CD14-positive monocyte (primary cell): ENCODE measurements at regions not wholly inside any gene's neighbourhood (a gene's known extent, or its start where the extent isn't known, plus 50 kb on each side); places are given as distances from the start of the nearest gene placed in this dataset.

Experiments used
- DNase-seq, 3 donors: peaks; one replicate each; pipeline ENCODE4 v3.0.0-alpha.2; 2011 to 2022
- H2AFZ ChIP-seq: 2 replicates; pipeline ENCODE4 v1.6.0; 2012; ENCODE audit warnings: mild to moderate bottlenecking, low read depth, low read length, inconsistent platforms; ENCODE audit not compliant: insufficient read depth, poor library complexity, severe bottlenecking
- H3K27ac ChIP-seq, 2 donors: 1 replicate in 1 of 2; 2 replicates in 1 of 2; pipeline ENCODE4 v1.5.1; 2012 to 2013; ENCODE audit warnings: low read length in 2 of 2, control low read depth in 1 of 2, inconsistent platforms in 1 of 2, low read depth in 1 of 2, mild to moderate bottlenecking in 1 of 2
- H3K27me3 ChIP-seq, 2 donors: one replicate each; pipeline versions ENCODE4 v1.6.0 to v1.6.1; 2011 to 2013; ENCODE audit warnings: low read length in 2 of 2; ENCODE audit not compliant: control insufficient read depth in 2 of 2, insufficient read depth in 2 of 2
- H3K36me3 ChIP-seq, 2 donors: replicated peaks in 1 of 2; 1 replicate in 1 of 2; 2 replicates in 1 of 2; pipeline versions ENCODE4 v1.5.1 to v1.6.1; 2012 to 2013; ENCODE audit warnings: low read length in 2 of 2, control low read depth in 1 of 2, inconsistent platforms in 1 of 2, mild to moderate bottlenecking in 1 of 2; ENCODE audit not compliant: insufficient read depth in 2 of 2, control insufficient read depth in 1 of 2
- H3K4me1 ChIP-seq, 2 donors: 1 replicate in 1 of 2; 2 replicates in 1 of 2; pipeline versions ENCODE4 v1.5.1 to v1.6.1; 2012 to 2013; ENCODE audit warnings: low read length in 2 of 2, control low read depth in 1 of 2, inconsistent platforms in 1 of 2, mild to moderate bottlenecking in 1 of 2, moderate library complexity in 1 of 2; ENCODE audit not compliant: insufficient read depth in 2 of 2, control insufficient read depth in 1 of 2
- H3K4me2 ChIP-seq: replicated peaks from 2 replicates; pipeline ENCODE3; 2012; ENCODE audit warnings: low read length, moderate library complexity, mild to moderate bottlenecking; ENCODE audit not compliant: poor library complexity, severe bottlenecking; ENCODE audit errors: extremely low read depth
- H3K4me3 ChIP-seq, 3 experiments: fragments of 200-600 bp in 1 of 3; sonication (generic) in 1 of 3; replicated peaks in 1 of 3; 1 replicate in 2 of 3; 2 replicates in 1 of 3; pipeline ENCODE4 v1.5.1; 2011 to 2013; ENCODE audit warnings: low read length in 3 of 3, mild to moderate bottlenecking in 3 of 3, control low read depth in 2 of 3, low read depth in 2 of 3, inconsistent platforms in 1 of 3, moderate library complexity in 1 of 3
- H3K79me2 ChIP-seq: 2 replicates; pipeline ENCODE4 v1.6.0; 2012; ENCODE audit warnings: mild to moderate bottlenecking, control low read depth, inconsistent platforms, low read length, moderate library complexity; ENCODE audit not compliant: insufficient read depth
- H3K9ac ChIP-seq: 2 replicates; pipeline ENCODE4 v1.6.0; 2017; ENCODE audit warnings: low read length, mild to moderate bottlenecking; ENCODE audit not compliant: insufficient read depth, poor library complexity, severe bottlenecking
- H3K9me3 ChIP-seq, 2 donors: replicated peaks in 1 of 2; 1 replicate in 1 of 2; 2 replicates in 1 of 2; pipeline versions ENCODE4 v1.5.1 to v1.6.1; 2012 to 2013; ENCODE audit warnings: low read length in 2 of 2, control low read depth in 1 of 2; ENCODE audit not compliant: control insufficient read depth in 1 of 2, insufficient read depth in 1 of 2
- H4K20me1 ChIP-seq: 2 replicates; pipeline ENCODE4 v1.6.0; 2012; ENCODE audit warnings: mild to moderate bottlenecking, low read length, control low read depth, moderate library complexity; ENCODE audit not compliant: insufficient read depth
- H3K27ac Mint-ChIP-seq, 7 donors: one replicate each; pipeline ENCODE4 v1.8.0; 2020; ENCODE audit warnings: mild to moderate bottlenecking in 7 of 7, mixed read lengths in 7 of 7, moderate library complexity in 6 of 7, inconsistent platforms in 2 of 7
- H3K27me3 Mint-ChIP-seq, 3 donors: one replicate each; pipeline ENCODE4 v1.8.0; 2021 to 2022; ENCODE audit warnings: low read depth in 3 of 3, mild to moderate bottlenecking in 3 of 3, mixed read lengths in 3 of 3, moderate library complexity in 3 of 3, inconsistent platforms in 1 of 3
- H3K36me3 Mint-ChIP-seq, 2 donors: one replicate each; pipeline ENCODE4 v1.8.0; 2020; ENCODE audit warnings: mixed read lengths in 2 of 2, inconsistent platforms in 1 of 2, mild to moderate bottlenecking in 1 of 2
- H3K4me1 Mint-ChIP-seq: one replicate; pipeline ENCODE4 v1.8.0; 2020; ENCODE audit warnings: mild to moderate bottlenecking, mixed read lengths
- H3K4me3 Mint-ChIP-seq, 2 donors: one replicate each; pipeline ENCODE4 v1.8.0; 2020; ENCODE audit warnings: mild to moderate bottlenecking in 2 of 2, mixed read lengths in 2 of 2, moderate library complexity in 1 of 2
- H3K9me3 Mint-ChIP-seq, 7 donors: one replicate each; pipeline ENCODE4 v1.8.0; 2020 to 2022; ENCODE audit warnings: mixed read lengths in 7 of 7, mild to moderate bottlenecking in 6 of 7, moderate library complexity in 6 of 7, inconsistent platforms in 2 of 7
- CTCF ChIP-seq: fragments of 200-600 bp; IDR thresholded peaks from one replicate; pipeline ENCODE4 v1.8.0; 2022; ENCODE audit warnings: antibody characterized with exemption, mild to moderate bottlenecking
- WGBS: methylation state at CpG from one replicate; pipeline ENCODE4 v1.1.5; 2013; ENCODE audit warnings: missing lambda C conversion rate; ENCODE audit not compliant: insufficient coverage; 5-methylcytosine and 5-hydroxymethylcytosine counted together
- intact Hi-C, 2 donors: fragments of 100-400 bp; cut with micrococcal nuclease; formaldehyde crosslinking; loops; one replicate each; pipeline versions ENCODE4 v1.15.0 to v1.15.1; 2023

GRCh38 chr2:422676-423435, 135.0 kb upstream of the ALKAL2 start:
- H3K4me2 ChIP-seq = no peak overlapping the region
- intact Hi-C loops = no loop called here
- DNase-seq = no peak
- no peaks in the 10 kb centered on the region for H3K36me3 Mint-ChIP-seq
- H3K27me3 ChIP-seq = no peaks in the 10 kb centered on the region
- no peak overlapping the region for H3K4me3 ChIP-seq
- no peaks in the 10 kb centered on the region for H3K4me1 ChIP-seq
- TF ChIP-seq CTCF = no peak
- peaks cover 3 to 20% of the 10 kb centered on the region in 2 donors for H3K9me3 ChIP-seq
- WGBS = 84% methylated on average over 10 of the region's 14 CpGs
- no peaks in the 10 kb centered on the region for H4K20me1 ChIP-seq
- H3K36me3 ChIP-seq = no peaks in the 10 kb centered on the region
- H3K9me3 Mint-ChIP-seq = peaks cover 6 to 14% (median 9%) of the 10 kb centered on the region in 7 donors
- H3K4me3 Mint-ChIP-seq = no peak overlapping the region
- H2AFZ ChIP-seq = no peak overlapping the region
- H3K27ac Mint-ChIP-seq = no peak overlapping the region
- H3K9ac ChIP-seq = no peak overlapping the region
- H3K79me2 ChIP-seq = no peaks in the 10 kb centered on the region
- H3K27ac ChIP-seq = no peak overlapping the region
- H3K27me3 Mint-ChIP-seq = peaks cover 0 to 5% (median 0%) of the 10 kb centered on the region in 3 donors
- no peaks in the 10 kb centered on the region for H3K4me1 Mint-ChIP-seq

- TF ChIP-seq CTCF = no peak
- WGBS = 92% methylated on average over 9 of the region's 14 CpGs
- Histone ChIP-seq H3K36me3 (no peaks in the 10 kb centered on the region), H3K27ac (no peak overlapping the region), H4K20me1 (no peaks in the 10 kb centered on the region), H3K9ac (no peak overlapping the region), H3K4me1 (no peaks in the 10 kb centered on the region), H3K27me3 (no peaks in the 10 kb centered on the region), H2AFZ (no peak overlapping the region), H3K79me2 (no peaks in the 10 kb centered on the region), H3K9me3 (peaks cover 3 to 20% of the 10 kb centered on the region in 2 donors), H3K4me3 (no peak overlapping the region), H3K4me2 (no peak overlapping the region)
- Mint-ChIP-seq H3K4me1 (no peaks in the 10 kb centered on the region), H3K9me3 (peaks cover 6 to 14% (median 9%) of the 10 kb centered on the region in 7 donors), H3K36me3 (no peaks in the 10 kb centered on the region), H3K27ac (no peak overlapping the region), H3K27me3 (peaks cover 0 to 5% (median 0%) of the 10 kb centered on the region in 3 donors), H3K4me3 (no peak overlapping the region)
- no peak for DNase-seq
- intact Hi-C loops = no loop called here
Measured at GRCh38 chr2:421406-421805, 133.5 kb upstream of the ALKAL2 start.
